GM12878 (cell line): ENCODE measurements at regions not wholly inside any gene's neighbourhood (a gene's known extent, or its start where the extent isn't known, plus 50 kb on each side); places are given as distances from the start of the nearest gene placed in this dataset.

Experiments
- ATAC-seq: fragments of 200-7000 bp; cut with Tn5 transposase; 3 replicates; pipeline ENCODE4 v1.9.1; 2020; ENCODE audit warnings: mild to moderate bottlenecking, moderate library complexity
- BruUV-seq: library from RNA; stranded (reverse); fragments of 400-500 nt; replicated peaks from 2 replicates; lab custom pipeline; 2021; lab: Mats Ljungman, UMichigan
- CTCF ChIA-PET: fragments of 300-600 bp; sonication (Branson Sonifier 250); formaldehyde crosslinking; extraction: SDS; loops from one replicate; lab custom pipeline; 2021; ENCODE audit warnings: inconsistent platforms; lab: Yijun Ruan, JAX
- POLR2A ChIA-PET: fragments of 350-600 bp; formaldehyde crosslinking; extraction: SDS; loops from one replicate; lab custom pipeline; 2021; ENCODE audit warnings: inconsistent platforms; lab: Charles Lee
- RAD21 ChIA-PET: fragments of 300-600 bp; sonication (Branson Sonifier 250); formaldehyde crosslinking; loops from one replicate; lab custom pipeline; 2023; ENCODE audit warnings: antibody characterized with exemption; ENCODE audit not compliant: unreplicated experiment; lab: Charles Lee
- SMC1A ChIA-PET: fragments of 300-600 bp; sonication (Branson Sonifier 250); formaldehyde crosslinking; loops from one replicate; lab custom pipeline; 2023; ENCODE audit not compliant: unreplicated experiment, uncharacterized antibody; lab: Charles Lee
- DNase-seq: peaks from one replicate; pipeline ENCODE4 v3.0.0-alpha.2; 2011; ENCODE audit warnings: low read depth, low spot score
- FAIRE-seq: peaks from 3 replicates; lab custom pipeline; 2011; peaks lifted over from hg19 to GRCh38; lab: Jason Lieb, UNC
- H2AFZ ChIP-seq: 2 replicates; pipeline ENCODE4 v1.6.0; 2011; ENCODE audit warnings: low read depth, low read length, control low read depth; ENCODE audit not compliant: control insufficient read depth
- H3K27ac ChIP-seq: 2 replicates; pipeline ENCODE4 v1.5.1; 2011; ENCODE audit warnings: control low read depth; ENCODE audit not compliant: control insufficient read depth, insufficient read depth
- H3K27me3 ChIP-seq, 2 experiments: replicated peaks in 1 of 2; 2 replicates each; pipeline versions ENCODE4 v1.6.0 to v1.6.1; 2011; ENCODE audit warnings: low read length in 1 of 2; ENCODE audit not compliant: control insufficient read depth in 2 of 2, insufficient read depth in 2 of 2
- H3K36me3 ChIP-seq, 2 experiments: 2 replicates each; pipeline ENCODE4 v1.5.1; 2011; ENCODE audit warnings: low read length in 1 of 2; ENCODE audit not compliant: control insufficient read depth in 2 of 2, insufficient read depth in 2 of 2
- H3K4me1 ChIP-seq: 2 replicates; pipeline ENCODE4 v1.6.1; 2011; ENCODE audit warnings: mild to moderate bottlenecking, low read length, moderate library complexity, mixed read lengths; ENCODE audit not compliant: control insufficient read depth, insufficient read depth
- H3K4me2 ChIP-seq: 2 replicates; pipeline ENCODE4 v1.6.0; 2011; ENCODE audit warnings: control low read depth; ENCODE audit not compliant: control insufficient read depth, insufficient read depth
- H3K4me3 ChIP-seq: fragments of 200-600 bp; sonication (generic); 2 replicates; pipeline ENCODE4 v1.5.1; 2016
- H3K79me2 ChIP-seq: 2 replicates; pipeline ENCODE4 v1.6.0; 2011; ENCODE audit warnings: low read length; ENCODE audit not compliant: control insufficient read depth, insufficient read depth
- H3K9ac ChIP-seq: 2 replicates; pipeline ENCODE4 v1.8.0; 2011; ENCODE audit warnings: low read length, control low read depth, mixed read lengths; ENCODE audit not compliant: control insufficient read depth, insufficient read depth
- H3K9me3 ChIP-seq: replicated peaks from 3 replicates; pipeline ENCODE4 v1.5.1; 2011; ENCODE audit warnings: mild to moderate bottlenecking, low read length; ENCODE audit not compliant: control insufficient read depth, insufficient read depth
- H4K20me1 ChIP-seq: 2 replicates; pipeline ENCODE4 v1.6.0; 2011; ENCODE audit not compliant: control insufficient read depth, insufficient read depth
- CEBPB ChIP-seq, 2 experiments: fragments of 150-350 bp in 1 of 2; IDR thresholded peaks; 2 replicates each; pipeline ENCODE4 v1.6.1; 2012 to 2014; ENCODE audit warnings: low read depth in 2 of 2, low read length in 2 of 2, borderline replicate concordance in 1 of 2, inconsistent platforms in 1 of 2
- ESRRA ChIP-seq: IDR thresholded peaks from 2 replicates; pipeline ENCODE4 v1.6.1; 2012; ENCODE audit warnings: mild to moderate bottlenecking, low read length, improper control_type of control experiment
- HCFC1 ChIP-seq: fragments of 150-350 bp; IDR thresholded peaks from 2 replicates; pipeline ENCODE4 v1.6.1; 2014; ENCODE audit warnings: low read length
- MYC ChIP-seq: IDR thresholded peaks from 2 replicates; pipeline ENCODE4 v1.6.1; 2011; ENCODE audit warnings: mild to moderate bottlenecking, low read length, moderate library complexity, inconsistent platforms; ENCODE audit not compliant: insufficient read depth, insufficient replicate concordance, insufficient read length, severe bottlenecking
- NRF1 ChIP-seq: conservative IDR thresholded peaks from 2 replicates; pipeline ENCODE4 v1.6.1; 2011; ENCODE audit warnings: mild to moderate bottlenecking, low read depth, low read length, improper control_type of control experiment
- PAX5 ChIP-seq: IDR thresholded peaks from 2 replicates; pipeline ENCODE4 v1.6.1; 2011; ENCODE audit warnings: low read depth, low read length, borderline replicate concordance
- POLR2AphosphoS5 ChIP-seq: IDR thresholded peaks from 2 replicates; pipeline ENCODE4 v1.6.1; 2011; ENCODE audit warnings: mild to moderate bottlenecking, low read length, inconsistent platforms
- RAD21 ChIP-seq: IDR thresholded peaks from 2 replicates; pipeline ENCODE4 v1.6.1; 2011; ENCODE audit warnings: mild to moderate bottlenecking, low read depth, low read length, moderate library complexity; ENCODE audit not compliant: insufficient read depth
- RB1 ChIP-seq: fragments of 450-650 bp; formaldehyde crosslinking; IDR thresholded peaks from 2 replicates; pipeline ENCODE4 v1.6.1; 2017; ENCODE audit warnings: mild to moderate bottlenecking, borderline replicate concordance
- SMAD1 ChIP-seq: fragments of 450-650 bp; IDR thresholded peaks from 2 replicates; pipeline ENCODE4 v1.6.1; 2018; ENCODE audit warnings: mild to moderate bottlenecking, low read depth; ENCODE audit not compliant: partially characterized antibody
- SMAD5 ChIP-seq: IDR thresholded peaks from 2 replicates; pipeline ENCODE4 v1.6.1; 2016; ENCODE audit warnings: antibody characterized with exemption, low read depth
- SREBF2 ChIP-seq: IDR thresholded peaks from 2 replicates; pipeline ENCODE4 v1.6.1; 2012; ENCODE audit warnings: mild to moderate bottlenecking, low read length
- SUZ12 ChIP-seq: fragments of 200-600 bp; sonication (generic); IDR thresholded peaks from one replicate; pipeline ENCODE4 v1.6.1; 2018; ENCODE audit warnings: antibody characterized with exemption, mild to moderate bottlenecking; ENCODE audit not compliant: unreplicated experiment
- TCF7 ChIP-seq: IDR thresholded peaks from 2 replicates; pipeline ENCODE4 v1.6.1; 2014; ENCODE audit warnings: antibody characterized with exemption, borderline replicate concordance
- WGBS: methylation state at CpG from one replicate; pipeline ENCODE4 v1.1.6; 2016; ENCODE audit warnings: low lambda C conversion rate; ENCODE audit not compliant: insufficient replicate concordance, insufficient coverage; ENCODE audit errors: missing lambda C conversion rate; 5-methylcytosine and 5-hydroxymethylcytosine counted together
- in situ Hi-C: fragments of 300-500 bp; cut with MboI; formaldehyde crosslinking; loops from 9 replicates; pipeline ENCODE4 v1.14.3; 2018; ENCODE audit warnings: mixed read lengths
- intact Hi-C: fragments of 100-400 bp; cut with micrococcal nuclease; formaldehyde crosslinking; loops from one replicate; pipeline ENCODE4 v1.14.2; 2022; ENCODE audit not compliant: unreplicated experiment
- TF ChIP-seq, protein P1 (sequence below): fragments of 450-650 bp; formaldehyde crosslinking; IDR thresholded peaks from 2 replicates; pipeline ENCODE4 v1.4.0; 2022; ENCODE audit warnings: mild to moderate bottlenecking, moderate library complexity
- TF ChIP-seq, protein P2 (sequence below): fragments of 450-650 bp; conservative IDR thresholded peaks from 2 replicates; pipeline ENCODE4 v1.6.1; 2017; ENCODE audit warnings: mild to moderate bottlenecking, moderate library complexity

DNA sequence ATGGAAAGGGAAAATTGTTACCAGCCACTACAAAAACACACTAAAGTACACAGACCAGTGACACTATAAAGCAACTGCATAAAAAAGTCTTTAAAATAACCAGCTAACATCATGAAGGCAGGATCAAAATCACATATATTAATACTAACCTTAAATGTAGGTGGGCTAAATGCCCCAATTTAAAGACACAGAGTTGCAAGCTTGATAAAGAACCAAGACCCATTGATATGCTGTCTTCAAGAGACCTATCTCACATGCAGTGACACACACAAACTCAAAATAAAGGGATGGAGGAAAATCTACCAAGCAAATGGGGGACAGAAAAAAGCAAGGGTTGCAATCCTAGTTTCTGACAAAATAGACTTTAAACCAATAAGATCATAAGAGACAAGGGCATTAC lies 246.3 kb downstream of the SEC16B start (continued):
- TF ChIP-seq, protein P1, sequence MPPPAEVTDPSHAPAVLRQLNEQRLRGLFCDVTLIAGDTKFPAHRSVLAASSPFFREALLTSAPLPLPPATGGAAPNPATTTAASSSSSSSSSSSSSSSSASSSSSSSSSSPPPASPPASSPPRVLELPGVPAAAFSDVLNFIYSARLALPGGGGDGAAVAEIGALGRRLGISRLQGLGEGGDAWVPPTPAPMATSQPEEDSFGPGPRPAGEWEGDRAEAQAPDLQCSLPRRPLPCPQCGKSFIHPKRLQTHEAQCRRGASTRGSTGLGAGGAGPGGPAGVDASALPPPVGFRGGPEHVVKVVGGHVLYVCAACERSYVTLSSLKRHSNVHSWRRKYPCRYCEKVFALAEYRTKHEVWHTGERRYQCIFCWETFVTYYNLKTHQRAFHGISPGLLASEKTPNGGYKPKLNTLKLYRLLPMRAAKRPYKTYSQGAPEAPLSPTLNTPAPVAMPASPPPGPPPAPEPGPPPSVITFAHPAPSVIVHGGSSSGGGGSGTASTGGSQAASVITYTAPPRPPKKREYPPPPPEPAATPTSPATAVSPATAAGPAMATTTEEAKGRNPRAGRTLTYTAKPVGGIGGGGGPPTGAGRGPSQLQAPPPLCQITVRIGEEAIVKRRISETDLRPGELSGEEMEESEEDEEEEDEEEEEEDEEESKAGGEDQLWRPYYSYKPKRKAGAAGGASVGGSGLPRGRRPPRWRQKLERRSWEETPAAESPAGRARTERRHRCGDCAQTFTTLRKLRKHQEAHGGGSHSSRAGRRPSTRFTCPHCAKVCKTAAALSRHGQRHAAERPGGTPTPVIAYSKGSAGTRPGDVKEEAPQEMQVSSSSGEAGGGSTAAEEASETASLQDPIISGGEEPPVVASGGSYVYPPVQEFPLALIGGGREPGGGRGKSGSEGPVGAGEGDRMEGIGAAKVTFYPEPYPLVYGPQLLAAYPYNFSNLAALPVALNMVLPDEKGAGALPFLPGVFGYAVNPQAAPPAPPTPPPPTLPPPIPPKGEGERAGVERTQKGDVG (CRISPR knock-in tag) = no peak

GRCh38 chr1:177710696-177711620 lies 258.9 kb downstream of the SEC16B start:
- intact Hi-C loops (no loop called here), in situ Hi-C loops (no loop called here)
- no peaks in the 10 kb centered on the region for H3K27me3 ChIP-seq
- BruUV-seq = no TSS peak
- H3K36me3 ChIP-seq = no peaks in the 10 kb centered on the region
- ChIA-PET CTCF (interaction anchor here (1.0 kb wide), 1 partner anchor 237 kb away, joined by 3 read pairs; no protein-coding TSS in a partner anchor), SMC1A (interaction anchor here (1.3 kb wide), 1 partner anchor 143 kb away, joined by 4 read pairs; no protein-coding TSS in a partner anchor), POLR2A (interaction anchor here (0.7 to 0.9 kb wide), 2 partner anchors 47 to 357 kb away, joined by 3 to 4 read pairs; no protein-coding TSS in a partner anchor), RAD21 (interaction anchor here (0.7 kb wide), 1 partner anchor 100 kb away, joined by 3 read pairs; no protein-coding TSS in a partner anchor)
- H3K9me3 ChIP-seq = no peaks in the 10 kb centered on the region
- DNase-seq (no peak), FAIRE-seq (no peak), ATAC-seq (no peak)
- 52% methylated on average over 14 of the region's 17 CpGs for WGBS
- no peaks in the 10 kb centered on the region for H3K79me2 ChIP-seq
- H3K4me3 ChIP-seq = no peak overlapping the region
- H2AFZ ChIP-seq = no peak overlapping the region
- H3K4me2 ChIP-seq = no peak overlapping the region
- H3K4me1 ChIP-seq = no peaks in the 10 kb centered on the region
- no peak overlapping the region for H3K9ac ChIP-seq
- no peak overlapping the region for H3K27ac ChIP-seq
- no peaks in the 10 kb centered on the region for H4K20me1 ChIP-seq
- no peak for TF ChIP-seq SREBF2
- TF ChIP-seq RAD21 = no peak
- no peak for TF ChIP-seq CEBPB (IDR thresholded peaks at IDR 0.05; ENCODE audit: borderline replicate concordance in 1 of 2, low read depth in 2 of 2, low read length in 2 of 2)
- no peak for TF ChIP-seq SMAD5
- TF ChIP-seq ESRRA = no peak
- no peak for TF ChIP-seq TCF7
- TF ChIP-seq, protein P2, sequence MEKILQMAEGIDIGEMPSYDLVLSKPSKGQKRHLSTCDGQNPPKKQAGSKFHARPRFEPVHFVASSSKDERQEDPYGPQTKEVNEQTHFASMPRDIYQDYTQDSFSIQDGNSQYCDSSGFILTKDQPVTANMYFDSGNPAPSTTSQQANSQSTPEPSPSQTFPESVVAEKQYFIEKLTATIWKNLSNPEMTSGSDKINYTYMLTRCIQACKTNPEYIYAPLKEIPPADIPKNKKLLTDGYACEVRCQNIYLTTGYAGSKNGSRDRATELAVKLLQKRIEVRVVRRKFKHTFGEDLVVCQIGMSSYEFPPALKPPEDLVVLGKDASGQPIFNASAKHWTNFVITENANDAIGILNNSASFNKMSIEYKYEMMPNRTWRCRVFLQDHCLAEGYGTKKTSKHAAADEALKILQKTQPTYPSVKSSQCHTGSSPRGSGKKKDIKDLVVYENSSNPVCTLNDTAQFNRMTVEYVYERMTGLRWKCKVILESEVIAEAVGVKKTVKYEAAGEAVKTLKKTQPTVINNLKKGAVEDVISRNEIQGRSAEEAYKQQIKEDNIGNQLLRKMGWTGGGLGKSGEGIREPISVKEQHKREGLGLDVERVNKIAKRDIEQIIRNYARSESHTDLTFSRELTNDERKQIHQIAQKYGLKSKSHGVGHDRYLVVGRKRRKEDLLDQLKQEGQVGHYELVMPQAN = no peak
- TF ChIP-seq SUZ12 = no peak
- TF ChIP-seq MYC = no peak
- TF ChIP-seq POLR2AphosphoS5 = no peak
- no peak for TF ChIP-seq NRF1
- no peak for TF ChIP-seq PAX5
- no peak for TF ChIP-seq RB1
- TF ChIP-seq SMAD1 = no peak
- no peak for TF ChIP-seq HCFC1
